SK-N-SH (cell line): ENCODE measurements at regions not wholly inside any gene's neighbourhood (a gene's known extent, or its start where the extent isn't known, plus 50 kb on each side); places are given as distances from the start of the nearest gene placed in this dataset.

ENCODE experiments used
- CTCF ChIA-PET: fragments of 300-600, 350-600 bp; formaldehyde crosslinking; extraction: SDS; loops from one replicate; lab custom pipeline; 2021; lab: Yijun Ruan, JAX
- POLR2A ChIA-PET: fragments of 350-600 bp; sonication (Branson Sonifier 250); formaldehyde crosslinking; extraction: SDS; loops from one replicate; lab custom pipeline; 2020; ENCODE audit warnings: antibody characterized with exemption, inconsistent platforms; lab: Yijun Ruan, JAX
- DNase-seq: peaks from one replicate; pipeline ENCODE4 v3.0.0; 2012
- H2AFZ ChIP-seq: fragments of 200-600 bp; sonication (generic); 2 replicates; pipeline ENCODE4 v1.8.1; 2016; ENCODE audit warnings: antibody characterized with exemption, mild to moderate bottlenecking, low read depth
- H3F3A ChIP-seq: fragments of 200-600 bp; sonication (generic); replicated peaks from 2 replicates; pipeline ENCODE3; 2016; ENCODE audit warnings: antibody characterized with exemption, mild to moderate bottlenecking; ENCODE audit not compliant: insufficient read depth
- H3K27ac ChIP-seq, 2 experiments: fragments of 200-500 bp in 1 of 2; fragments of 200-600 bp in 1 of 2; sonication (Bioruptor generic) in 1 of 2; sonication (generic), shearing (Covaris generic) in 1 of 2; 2 replicates each; pipeline versions ENCODE4 v1.5.1 to v1.6.1; 2014 to 2016; ENCODE audit warnings: low read depth in 2 of 2, inconsistent platforms in 1 of 2, low read length in 1 of 2, mild to moderate bottlenecking in 1 of 2, mixed read lengths in 1 of 2
- H3K27me3 ChIP-seq: fragments of 200-600 bp; sonication (generic), shearing (Covaris generic); 2 replicates; pipeline ENCODE4 v1.6.1; 2016; ENCODE audit warnings: mixed run types; ENCODE audit not compliant: insufficient read depth
- H3K36me3 ChIP-seq, 2 experiments: fragments of 200-500 bp in 1 of 2; fragments of 200-600 bp in 1 of 2; sonication (Bioruptor generic) in 1 of 2; sonication (generic) in 1 of 2; replicated peaks in 1 of 2; 2 replicates each; pipeline versions ENCODE3 to v1.5.1; 2014 to 2016; ENCODE audit warnings: low read length in 1 of 2, mild to moderate bottlenecking in 1 of 2; ENCODE audit not compliant: insufficient read depth in 2 of 2, control insufficient read depth in 1 of 2
- H3K4me1 ChIP-seq, 2 experiments: fragments of 200-500 bp in 1 of 2; fragments of 200-600 bp in 1 of 2; sonication (Bioruptor generic) in 1 of 2; sonication (generic), shearing (Covaris generic) in 1 of 2; 2 replicates each; pipeline versions ENCODE4 v1.5.1 to v1.6.1; 2014 to 2016; ENCODE audit warnings: low read depth in 1 of 2, low read length in 1 of 2, mixed run types in 1 of 2; ENCODE audit not compliant: insufficient read depth in 2 of 2, control insufficient read depth in 1 of 2
- H3K4me2 ChIP-seq: fragments of 200-600 bp; sonication (generic), shearing (Covaris generic); 2 replicates; pipeline ENCODE4 v1.6.1; 2017; ENCODE audit warnings: mixed run types
- H3K4me3 ChIP-seq, 2 experiments: fragments of 200-500 bp in 1 of 2; fragments of 200-600 bp in 1 of 2; sonication (Bioruptor generic) in 1 of 2; sonication (generic), shearing (Covaris generic) in 1 of 2; 2 replicates each; pipeline versions ENCODE4 v1.5.1 to v1.8.1; 2014 to 2016; ENCODE audit warnings: low read depth in 2 of 2, inconsistent platforms in 1 of 2, low read length in 1 of 2, mild to moderate bottlenecking in 1 of 2, mixed read lengths in 1 of 2, moderate library complexity in 1 of 2
- H3K79me2 ChIP-seq: fragments of 200-600 bp; sonication (generic); 2 replicates; pipeline ENCODE4 v1.8.1; 2017; ENCODE audit warnings: mild to moderate bottlenecking; ENCODE audit not compliant: insufficient read depth
- H3K9ac ChIP-seq: fragments of 200-600 bp; sonication (generic); 2 replicates; pipeline ENCODE4 v1.6.1; 2017; ENCODE audit warnings: mixed run types
- H3K9me2 ChIP-seq: fragments of 200-600 bp; sonication (generic); 2 replicates; pipeline ENCODE4 v1.6.1; 2017; ENCODE audit warnings: mixed run types
- H3K9me3 ChIP-seq: fragments of 200-600 bp; sonication (generic); 2 replicates; pipeline ENCODE4 v1.6.1; 2017; ENCODE audit warnings: mixed run types, mild to moderate bottlenecking, moderate library complexity
- H4K20me1 ChIP-seq: fragments of 200-600 bp; sonication (generic); 2 replicates; pipeline ENCODE4 v1.6.1; 2017; ENCODE audit warnings: mild to moderate bottlenecking, mixed run types; ENCODE audit not compliant: insufficient read depth
- GATA2 ChIP-seq: sonication (generic); formaldehyde crosslinking; IDR thresholded peaks from 2 replicates; pipeline ENCODE4 v1.5.0; 2020; ENCODE audit warnings: mild to moderate bottlenecking, missing genetic modification reagents
- JUND ChIP-seq: IDR thresholded peaks from 2 replicates; pipeline ENCODE4 v1.4.0; 2012
- MXI1 ChIP-seq: IDR thresholded peaks from 2 replicates; pipeline ENCODE4 v1.6.1; 2012; ENCODE audit warnings: mild to moderate bottlenecking, low read depth, low read length, improper control_type of control experiment
- NFIC ChIP-seq: IDR thresholded peaks from 2 replicates; pipeline ENCODE4 v1.4.0; 2012; ENCODE audit warnings: borderline replicate concordance
- POLR2AphosphoS5 ChIP-seq: IDR thresholded peaks from 2 replicates; pipeline ENCODE4 v1.6.1; 2012; ENCODE audit warnings: low read depth, low read length
- RCOR1 ChIP-seq: fragments of 150-350 bp; IDR thresholded peaks from 2 replicates; pipeline ENCODE4 v1.6.1; 2017; ENCODE audit warnings: antibody characterized with exemption, low read length
- RXRA ChIP-seq: IDR thresholded peaks from 2 replicates; pipeline ENCODE4 v1.4.0; 2012; ENCODE audit warnings: low read depth, mild to moderate bottlenecking, borderline replicate concordance
- SMC3 ChIP-seq: IDR thresholded peaks from 2 replicates; pipeline ENCODE4 v1.6.1; 2012; ENCODE audit warnings: low read depth, low read length, improper control_type of control experiment
- TAF1 ChIP-seq: IDR thresholded peaks from 2 replicates; pipeline ENCODE4 v1.6.1; 2012; ENCODE audit warnings: low read depth, mild to moderate bottlenecking, low read length, moderate library complexity, borderline replicate concordance
- TCF12 ChIP-seq: IDR thresholded peaks from 2 replicates; pipeline ENCODE4 v1.4.0; 2012
- TEAD4 ChIP-seq: IDR thresholded peaks from 2 replicates; pipeline ENCODE4 v1.4.0; 2012; ENCODE audit warnings: mild to moderate bottlenecking, borderline replicate concordance; ENCODE audit not compliant: insufficient read depth
- USF1 ChIP-seq: IDR thresholded peaks from 2 replicates; pipeline ENCODE4 v1.4.0; 2012; ENCODE audit warnings: low read depth, borderline replicate concordance
- USF2 ChIP-seq: fragments of 150-350 bp; IDR thresholded peaks from 2 replicates; pipeline ENCODE4 v1.6.1; 2017; ENCODE audit warnings: antibody characterized with exemption, low read length, low read depth, borderline replicate concordance
- ZBTB33 ChIP-seq: IDR thresholded peaks from 2 replicates; pipeline ENCODE4 v1.4.0; 2012; ENCODE audit warnings: low read depth, borderline replicate concordance
- WGBS: methylation state at CpG from one replicate; pipeline ENCODE4 v1.1.6; 2017; ENCODE audit warnings: low lambda C conversion rate; 5-methylcytosine and 5-hydroxymethylcytosine counted together

GRCh38 chr2:205930209-205930608, 155.8 kb downstream of the INO80D start:
- no peak for DNase-seq
- no peak overlapping the region for H3K4me3 ChIP-seq
- no peaks in the 10 kb centered on the region for H3K36me3 ChIP-seq
- H3K4me1 ChIP-seq, result peaks cover 5 to 8% of the 10 kb centered on the region in 2 experiments; a peak in 2 of 4 replicates
- no peaks in the 10 kb centered on the region for H4K20me1 ChIP-seq
- no peak overlapping the region for H3K9ac ChIP-seq
- H3K9me2 ChIP-seq, result no peaks in the 10 kb centered on the region
- H2AFZ ChIP-seq, result no peak overlapping the region
- TF ChIP-seq POLR2AphosphoS5 (no peak), NFIC (no peak), TAF1 (no peak), USF1 (no peak), JUND (no peak), TEAD4 (no peak), TCF12 (no peak), GATA2 (CRISPR knock-in tag) (no peak), RCOR1 (no peak), SMC3 (no peak), ZBTB33 (no peak), RXRA (no peak), MXI1 (no peak)
- CTCF ChIA-PET, result interaction anchor here (0.8 to 1.6 kb wide), 4 partner anchors 9 to 248 kb away, joined by 3 to 11 read pairs (median 6); partner anchors contain the start of gene NRP2
- H3K4me2 ChIP-seq, result no peak overlapping the region
- no peaks in the 10 kb centered on the region for H3F3A ChIP-seq
- no peaks in the 10 kb centered on the region for H3K9me3 ChIP-seq
- 0 out of 2 replicates have a peak, but pooled peaks cover 14% of the 10 kb centered on the region for H3K27me3 ChIP-seq
- H3K79me2 ChIP-seq, result no peaks in the 10 kb centered on the region
- 81% methylated on average over 4 of the region's 4 CpGs for WGBS
- POLR2A ChIA-PET, result no interaction called here
- no peak overlapping the region for H3K27ac ChIP-seq

- POLR2A ChIA-PET, result no interaction called here
- CTCF ChIA-PET, result interaction anchor here (0.6 to 1.8 kb wide), 5 partner anchors 19 to 250 kb away, joined by 3 to 6 read pairs (median 5); partner anchors contain the start of gene NRP2
Observed at GRCh38 chr2:205929246-205929942, 156.6 kb downstream of the INO80D start.

More at GRCh38 chr2:205929246-205929942, 156.6 kb downstream of the INO80D start:
- Histone ChIP-seq H3K4me3 (no peak overlapping the region), H2AFZ (no peak overlapping the region), H3K27me3 (0 out of 2 replicates have a peak, but pooled peaks cover 14% of the 10 kb centered on the region), H3K9ac (no peak overlapping the region)
- no peak for TF ChIP-seq ZBTB33
- no peak for TF ChIP-seq GATA2 (CRISPR knock-in tag)
- no peak for TF ChIP-seq USF2
- TF ChIP-seq, all 33 proteins: peak for 0
- Histone ChIP-seq H3K27ac (no peak overlapping the region), H3K79me2 (no peaks in the 10 kb centered on the region), H3K9me3 (no peaks in the 10 kb centered on the region), H4K20me1 (no peaks in the 10 kb centered on the region), H3F3A (no peaks in the 10 kb centered on the region), H3K36me3 (no peaks in the 10 kb centered on the region), H3K4me1 (peaks cover 5 to 8% of the 10 kb centered on the region in 2 experiments; a peak in 2 of 4 replicates), H3K4me2 (no peak overlapping the region), H3K9me2 (no peaks in the 10 kb centered on the region)
- WGBS, result 88% methylated on average over 9 of the region's 9 CpGs
- no peak for DNase-seq
